ENCODE measurements at regions not wholly inside any gene's neighbourhood (a gene's known extent, or its start where the extent isn't known, plus 50 kb on each side); places are given as distances from the start of the nearest gene placed in this dataset.
A peak's percentile ranks its signal among the peaks of the same experiment; 100 is the strongest.

GRCh38 chr17:71464751-71465150, 656.1 kb upstream of the SOX9 start:
- DNase-seq = no peak

GRCh38 chr17:71467719-71468118, 653.1 kb upstream of the SOX9 start:
- DNase-seq = no peak

GRCh38 chr17:71470062-71470461, 650.8 kb upstream of the SOX9 start:
- no peak for DNase-seq

GRCh38 chr17:71472809-71473789, 647.7 kb upstream of the SOX9 start:
- DNase-seq = peak; percentile 60

GRCh38 chr17:71477356-71477755, 643.5 kb upstream of the SOX9 start:
- DNase-seq = no peak

GRCh38 chr17:71480099-71480498, 640.7 kb upstream of the SOX9 start:
- no peak for DNase-seq

GRCh38 chr17:71482625-71483024, 638.2 kb upstream of the SOX9 start:
- no peak for DNase-seq

GRCh38 chr17:71484546-71484945, 636.3 kb upstream of the SOX9 start:
- DNase-seq = no peak

GRCh38 chr17:71485426-71485825, 635.4 kb upstream of the SOX9 start:
- no peak for DNase-seq

GRCh38 chr17:71486261-71486660, 634.6 kb upstream of the SOX9 start:
- DNase-seq = peak; percentile 56

- no peak for DNase-seq
Measured at GRCh38 chr17:71488851-71489250, 632.0 kb upstream of the SOX9 start.

- peak; percentile 87 for DNase-seq
Measured at GRCh38 chr17:71494062-71494855, 626.6 kb upstream of the SOX9 start.

- no peak for DNase-seq
Measured at GRCh38 chr17:71495420-71495819, 625.4 kb upstream of the SOX9 start.

GRCh38 chr17:71496552-71496951, 624.3 kb upstream of the SOX9 start:
- peak; percentile 95 for DNase-seq

- DNase-seq = peak; percentile 49
Measured at GRCh38 chr17:71500761-71501555, 619.9 kb upstream of the SOX9 start.

- DNase-seq = no peak
Measured at GRCh38 chr17:71501711-71502110, 619.1 kb upstream of the SOX9 start.

GRCh38 chr17:71502443-71502842, 618.4 kb upstream of the SOX9 start:
- peak; percentile 53 for DNase-seq

GRCh38 chr17:71503710-71504465, 616.9 kb upstream of the SOX9 start:
- peak; percentile 73 for DNase-seq

- peak; percentile 86 for DNase-seq
Measured at GRCh38 chr17:71505200-71505599, 615.6 kb upstream of the SOX9 start.

GRCh38 chr17:71505981-71506380, 614.8 kb upstream of the SOX9 start:
- DNase-seq = no peak

- DNase-seq = no peak
Measured at GRCh38 chr17:71511266-71511995, 609.4 kb upstream of the SOX9 start.

Measured in fibroblast of skin of right biceps (primary cell).